ENCODE measurements at regions not wholly inside any gene's neighbourhood (a gene's known extent, or its start where the extent isn't known, plus 50 kb on each side); places are given as distances from the start of the nearest gene placed in this dataset.

DNA sequence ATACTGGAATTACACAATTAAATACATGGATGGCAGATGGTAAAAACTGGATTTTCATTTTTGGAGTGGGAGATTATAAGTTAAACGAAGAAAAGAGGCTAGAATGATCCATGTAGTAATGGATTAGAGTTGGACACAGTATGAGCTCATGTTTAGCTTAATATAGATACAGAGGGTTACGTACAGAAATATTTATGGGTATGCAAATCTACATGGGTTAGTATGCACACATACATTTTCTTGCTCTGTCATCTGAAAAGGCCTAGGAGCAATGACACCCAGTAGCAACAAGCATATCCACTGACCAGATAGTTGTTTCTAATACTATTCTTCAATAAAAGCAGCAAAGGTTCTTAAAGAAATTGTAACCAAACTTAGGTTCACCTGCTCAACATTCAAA, 366.4 kb downstream of the SEMA3D start:
- Histone ChIP-seq H3K27me3 (ENCODE audit: control insufficient read depth in 3 of 3, insufficient read depth in 3 of 3, low read depth in 1 of 3, low read length in 3 of 3) (no peaks in the 10 kb centered on the region), H3K79me1 (ENCODE audit: low read depth, low read length) (no peaks in the 10 kb centered on the region), H3K27ac (replicated peaks; ENCODE audit: low read length) (no peak overlapping the region), H3K36me3 (replicated peaks in 1 of 2; ENCODE audit: control insufficient read depth in 2 of 2, insufficient read depth in 2 of 2, low read length in 2 of 2) (no peaks in the 10 kb centered on the region), H3K14ac (ENCODE audit: low read length) (no peak overlapping the region), H3K9ac (ENCODE audit: low read depth, low read length, poor library complexity) (no peak overlapping the region), H2BK5ac (ENCODE audit: low read length) (no peak overlapping the region), H3K23ac (ENCODE audit: low read depth, low read length, poor library complexity) (no peak overlapping the region), H3K9me3 (replicated peaks in 1 of 2; ENCODE audit: control insufficient read depth in 2 of 2, insufficient read depth in 1 of 2, low read depth in 1 of 2, low read length in 2 of 2) (no peaks in the 10 kb centered on the region), H3K18ac (ENCODE audit: low read length) (no peak overlapping the region), H2BK12ac (ENCODE audit: low read length) (no peak overlapping the region), H2BK120ac (ENCODE audit: low read depth, low read length) (no peak overlapping the region), H2AFZ (ENCODE audit: low read length) (no peak overlapping the region), H3K4me1 (ENCODE audit: control insufficient read depth in 2 of 2, insufficient read depth in 1 of 2, low read depth in 1 of 2, low read length in 2 of 2) (no peaks in the 10 kb centered on the region), H3K4me2 (ENCODE audit: insufficient read depth, low read length, poor library complexity, severe bottlenecking) (no peak overlapping the region), H2BK15ac (ENCODE audit: low read length) (no peak overlapping the region), H3K4me3 (ENCODE audit: low read length in 2 of 2) (no peak overlapping the region), H4K8ac (ENCODE audit: low read depth, low read length) (no peak overlapping the region), H2AK5ac (ENCODE audit: low read depth, low read length) (no peak overlapping the region), H4K91ac (ENCODE audit: low read depth, low read length, poor library complexity) (no peak overlapping the region), H3K4ac (ENCODE audit: low read length) (no peak overlapping the region)
- no peak for DNase-seq (ENCODE audit: low spot score)
- no CpG with 5 or more reads among the region's 2 CpGs for WGBS, 2 donors (ENCODE audit: extremely low coverage in 2 of 2, insufficient read length in 2 of 2, insufficient replicate concordance in 1 of 2)

- H3K27ac ChIP-seq (replicated peaks; ENCODE audit: low read length) = no peak overlapping the region
- no peak overlapping the region for H3K9ac ChIP-seq (ENCODE audit: low read depth, low read length, poor library complexity)
- H2BK15ac ChIP-seq (ENCODE audit: low read length) = no peak overlapping the region
- DNase-seq (ENCODE audit: low spot score) = no peak
- no peak overlapping the region for H4K91ac ChIP-seq (ENCODE audit: low read depth, low read length, poor library complexity)
- WGBS, 2 donors (ENCODE audit: extremely low coverage in 2 of 2, insufficient read length in 2 of 2, insufficient replicate concordance in 1 of 2) = no CpG with 5 or more reads among the region's 1 CpG
- no peak overlapping the region for H3K14ac ChIP-seq (ENCODE audit: low read length)
- H3K4me3 ChIP-seq (ENCODE audit: low read length in 2 of 2) = no peak overlapping the region
- H2BK12ac ChIP-seq (ENCODE audit: low read length) = no peak overlapping the region
- no peaks in the 10 kb centered on the region for H3K36me3 ChIP-seq (replicated peaks in 1 of 2; ENCODE audit: control insufficient read depth in 2 of 2, insufficient read depth in 2 of 2, low read length in 2 of 2)
- no peak overlapping the region for H2BK5ac ChIP-seq (ENCODE audit: low read length)
- H3K23ac ChIP-seq (ENCODE audit: low read depth, low read length, poor library complexity) = no peak overlapping the region
- no peaks in the 10 kb centered on the region for H3K27me3 ChIP-seq (ENCODE audit: control insufficient read depth in 3 of 3, insufficient read depth in 3 of 3, low read depth in 1 of 3, low read length in 3 of 3)
- H4K8ac ChIP-seq (ENCODE audit: low read depth, low read length) = no peak overlapping the region
- no peaks in the 10 kb centered on the region for H3K4me1 ChIP-seq (ENCODE audit: control insufficient read depth in 2 of 2, insufficient read depth in 1 of 2, low read depth in 1 of 2, low read length in 2 of 2)
- no peaks in the 10 kb centered on the region for H3K9me3 ChIP-seq (replicated peaks in 1 of 2; ENCODE audit: control insufficient read depth in 2 of 2, insufficient read depth in 1 of 2, low read depth in 1 of 2, low read length in 2 of 2)
- no peak overlapping the region for H2BK120ac ChIP-seq (ENCODE audit: low read depth, low read length)
- H3K4me2 ChIP-seq (ENCODE audit: insufficient read depth, low read length, poor library complexity, severe bottlenecking) = no peak overlapping the region
- H3K79me1 ChIP-seq (ENCODE audit: low read depth, low read length) = no peaks in the 10 kb centered on the region
- H3K4ac ChIP-seq (ENCODE audit: low read length) = no peak overlapping the region
- no peak overlapping the region for H2AFZ ChIP-seq (ENCODE audit: low read length)
- no peak overlapping the region for H2AK5ac ChIP-seq (ENCODE audit: low read depth, low read length)
- H3K18ac ChIP-seq (ENCODE audit: low read length) = no peak overlapping the region
Observed at GRCh38 chr7:84817016-84817415, 369.8 kb downstream of the SEMA3D start.

DNA sequence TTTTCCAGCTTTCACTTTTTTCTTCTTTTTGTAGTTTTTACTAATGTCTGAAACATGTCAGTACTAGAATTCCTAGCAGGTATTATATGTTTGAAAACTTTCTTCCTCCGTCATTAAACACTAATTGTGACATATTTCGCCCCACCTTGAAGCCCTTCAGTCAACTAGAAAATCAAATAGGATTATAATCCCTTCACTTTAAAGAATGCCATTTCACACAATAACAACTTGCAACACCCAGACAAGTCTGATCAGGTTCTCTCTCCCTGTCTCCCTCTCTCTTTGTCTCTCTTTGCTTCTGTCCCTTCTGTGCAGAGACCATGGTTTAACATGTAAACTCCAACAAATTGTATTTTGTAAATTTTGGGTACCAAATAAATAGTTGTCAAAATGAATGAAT, 373.5 kb downstream of the SEMA3D start:
- H2BK120ac ChIP-seq (ENCODE audit: low read depth, low read length) = no peak overlapping the region
- no peaks in the 10 kb centered on the region for H3K27me3 ChIP-seq (ENCODE audit: control insufficient read depth in 3 of 3, insufficient read depth in 3 of 3, low read depth in 1 of 3, low read length in 3 of 3)
- H3K36me3 ChIP-seq (replicated peaks in 1 of 2; ENCODE audit: control insufficient read depth in 2 of 2, insufficient read depth in 2 of 2, low read length in 2 of 2) = no peaks in the 10 kb centered on the region
- no peaks in the 10 kb centered on the region for H3K9me3 ChIP-seq (replicated peaks in 1 of 2; ENCODE audit: control insufficient read depth in 2 of 2, insufficient read depth in 1 of 2, low read depth in 1 of 2, low read length in 2 of 2)
- no peak overlapping the region for H2AK5ac ChIP-seq (ENCODE audit: low read depth, low read length)
- no peak overlapping the region for H3K23ac ChIP-seq (ENCODE audit: low read depth, low read length, poor library complexity)
- H3K9ac ChIP-seq (ENCODE audit: low read depth, low read length, poor library complexity) = no peak overlapping the region
- no CpG with 5 or more reads among the region's 2 CpGs for WGBS, 2 donors (ENCODE audit: extremely low coverage in 2 of 2, insufficient read length in 2 of 2, insufficient replicate concordance in 1 of 2)
- no peak overlapping the region for H2AFZ ChIP-seq (ENCODE audit: low read length)
- no peak overlapping the region for H2BK15ac ChIP-seq (ENCODE audit: low read length)
- H3K4me1 ChIP-seq (ENCODE audit: control insufficient read depth in 2 of 2, insufficient read depth in 1 of 2, low read depth in 1 of 2, low read length in 2 of 2) = no peaks in the 10 kb centered on the region
- no peak overlapping the region for H3K4me2 ChIP-seq (ENCODE audit: insufficient read depth, low read length, poor library complexity, severe bottlenecking)
- H3K14ac ChIP-seq (ENCODE audit: low read length) = no peak overlapping the region
- H3K79me1 ChIP-seq (ENCODE audit: low read depth, low read length) = no peaks in the 10 kb centered on the region
- no peak overlapping the region for H3K18ac ChIP-seq (ENCODE audit: low read length)
- no peak overlapping the region for H3K4ac ChIP-seq (ENCODE audit: low read length)
- no peak overlapping the region for H4K8ac ChIP-seq (ENCODE audit: low read depth, low read length)
- H2BK12ac ChIP-seq (ENCODE audit: low read length) = no peak overlapping the region
- H4K91ac ChIP-seq (ENCODE audit: low read depth, low read length, poor library complexity) = no peak overlapping the region
- H3K27ac ChIP-seq (replicated peaks; ENCODE audit: low read length) = no peak overlapping the region
- DNase-seq (ENCODE audit: low spot score) = no peak
- no peak overlapping the region for H3K4me3 ChIP-seq (ENCODE audit: low read length in 2 of 2)
- H2BK5ac ChIP-seq (ENCODE audit: low read length) = no peak overlapping the region

- no peak overlapping the region for H2AK5ac ChIP-seq (ENCODE audit: low read depth, low read length)
- no peak overlapping the region for H3K27ac ChIP-seq (replicated peaks; ENCODE audit: low read length)
- H2BK15ac ChIP-seq (ENCODE audit: low read length) = no peak overlapping the region
- DNase-seq (ENCODE audit: low spot score) = no peak
- no peaks in the 10 kb centered on the region for H3K79me1 ChIP-seq (ENCODE audit: low read depth, low read length)
- no peaks in the 10 kb centered on the region for H3K9me3 ChIP-seq (replicated peaks in 1 of 2; ENCODE audit: control insufficient read depth in 2 of 2, insufficient read depth in 1 of 2, low read depth in 1 of 2, low read length in 2 of 2)
- no peaks in the 10 kb centered on the region for H3K27me3 ChIP-seq (ENCODE audit: control insufficient read depth in 3 of 3, insufficient read depth in 3 of 3, low read depth in 1 of 3, low read length in 3 of 3)
- no peak overlapping the region for H2BK5ac ChIP-seq (ENCODE audit: low read length)
- H3K4me1 ChIP-seq (ENCODE audit: control insufficient read depth in 2 of 2, insufficient read depth in 1 of 2, low read depth in 1 of 2, low read length in 2 of 2) = no peaks in the 10 kb centered on the region
- no peak overlapping the region for H3K23ac ChIP-seq (ENCODE audit: low read depth, low read length, poor library complexity)
- no peaks in the 10 kb centered on the region for H3K36me3 ChIP-seq (replicated peaks in 1 of 2; ENCODE audit: control insufficient read depth in 2 of 2, insufficient read depth in 2 of 2, low read length in 2 of 2)
- H4K8ac ChIP-seq (ENCODE audit: low read depth, low read length) = no peak overlapping the region
- no peak overlapping the region for H2BK120ac ChIP-seq (ENCODE audit: low read depth, low read length)
- no peak overlapping the region for H3K14ac ChIP-seq (ENCODE audit: low read length)
- no peak overlapping the region for H2BK12ac ChIP-seq (ENCODE audit: low read length)
- H3K9ac ChIP-seq (ENCODE audit: low read depth, low read length, poor library complexity) = no peak overlapping the region
- H3K18ac ChIP-seq (ENCODE audit: low read length) = no peak overlapping the region
- no peak overlapping the region for H3K4ac ChIP-seq (ENCODE audit: low read length)
- H3K4me3 ChIP-seq (ENCODE audit: low read length in 2 of 2) = no peak overlapping the region
- no peak overlapping the region for H3K4me2 ChIP-seq (ENCODE audit: insufficient read depth, low read length, poor library complexity, severe bottlenecking)
- H2AFZ ChIP-seq (ENCODE audit: low read length) = no peak overlapping the region
- no peak overlapping the region for H4K91ac ChIP-seq (ENCODE audit: low read depth, low read length, poor library complexity)
- WGBS, 2 donors (ENCODE audit: extremely low coverage in 2 of 2, insufficient read length in 2 of 2, insufficient replicate concordance in 1 of 2) = no CpG with 5 or more reads among the region's 2 CpGs
Observed at GRCh38 chr7:84812021-84812420, 374.8 kb downstream of the SEMA3D start.

Data from neuronal stem cell (in vitro differentiated cells).